Pancreas (tissue), 10 donors: ENCODE measurements at regions not wholly inside any gene's neighbourhood (a gene's known extent, or its start where the extent isn't known, plus 50 kb on each side); places are given as distances from the start of the nearest gene placed in this dataset.

Experiments used
- ATAC-seq, 4 donors: fragments of 200-7000 bp; cut with Tn5 transposase; one replicate each; pipeline versions ENCODE4 v1.8.0 to v1.9.1; 2020; ENCODE audit warnings: mild to moderate bottlenecking in 4 of 4, moderate library complexity in 4 of 4
- DNase-seq, 6 donors: peaks; one replicate each; pipeline ENCODE4 v3.0.0-alpha.2; 2020
- FAIRE-seq: peaks from 2 replicates; lab custom pipeline; 2012; peaks lifted over from hg19 to GRCh38; lab: Jason Lieb, UNC
- H3K27ac ChIP-seq, 4 donors: fragments of 200-600 bp; sonication (generic); 1 replicate in 3 of 4; 2 replicates in 1 of 4; pipeline versions ENCODE4 v1.5.0 to v1.8.0; 2020
- H3K27me3 ChIP-seq, 4 donors: fragments of 200-600 bp; one replicate each; pipeline ENCODE4 v1.8.0; 2021
- H3K36me3 ChIP-seq, 3 donors: fragments of 200-600 bp; sonication (generic) in 1 of 3; one replicate each; pipeline versions ENCODE4 v1.5.0 to v1.8.0; 2020 to 2021
- H3K4me1 ChIP-seq, 3 donors: fragments of 200-600 bp; one replicate each; pipeline ENCODE4 v1.8.0; 2021
- H3K4me3 ChIP-seq, 4 donors: fragments of 200-600 bp; sonication (generic) in 2 of 4; one replicate each; pipeline versions ENCODE4 v1.5.0 to v1.8.0; 2020 to 2021
- H3K9me3 ChIP-seq, 4 donors: fragments of 200-600 bp; one replicate each; pipeline ENCODE4 v1.8.0; 2021
- CTCF ChIP-seq, 4 donors: fragments of 200-600 bp; sonication (generic) in 3 of 4; IDR thresholded peaks; one replicate each; pipeline versions ENCODE4 v1.5.0 to v1.8.0; 2021; ENCODE audit warnings: antibody characterized with exemption in 4 of 4
- WGBS, 2 donors: extraction: QIAGEN DNeasy Blood & Tissue Kit; methylation state at CpG; one replicate each; pipeline ENCODE4 v1.1.7; 2013; 5-methylcytosine and 5-hydroxymethylcytosine counted together
- intact Hi-C, 3 donors: fragments of 100-400 bp; cut with DNase I; formaldehyde crosslinking; loops; one replicate each; pipeline versions ENCODE4 v1.11.1 to v1.14.2; 2022
- donor health status: healthy with polysubstance abuse.
- donor health status: DM: no; HTN: no; CAD: no; lungs with moderate emphysema.
- donor health status: DM: no; HTN: no; CAD: no.
- donor health status: control.
- donor health status: control.
- donor health status: Bipolar disorder and iron deficiency.
- donor health status: DM: yes; HTN: yes; CAD: no.
- donor health status: DM: no; HTN: no; CAD: no.
- donor health status: DM: no; HTN: no; CAD: no.
- donor health status: DM: yes; HTN: yes; CAD: no.

- Histone ChIP-seq H3K36me3 (no peaks in the 10 kb centered on the region), H3K9me3 (no peaks in the 10 kb centered on the region), H3K27ac (no peak overlapping the region), H3K4me3 (no peak overlapping the region), H3K4me1 (peaks cover 0 to 11% (median 8%) of the 10 kb centered on the region in 3 donors), H3K27me3 (no peaks in the 10 kb centered on the region)
- peak; percentile 74 for FAIRE-seq
- 42 to 58% methylated on average over 5 of the region's 5 CpGs for WGBS, 2 donors
- DNase-seq, result peak in 1 of 6 donors; percentile 39
- TF ChIP-seq CTCF (IDR thresholded peaks at IDR 0.05), result peak in 1 of 4 donors; percentile 27
- ATAC-seq, result peak; percentile 50 to 84 (median 75)
- intact Hi-C loops, result no loop called here
These were observed 88.9 kb upstream of the ELOVL5 start for GRCh38 chr6:53437557-53438202.

GRCh38 chr6:53436526-53437303, 88.0 kb upstream of the ELOVL5 start:
- no peaks in the 10 kb centered on the region for H3K9me3 ChIP-seq
- intact Hi-C loops, result no loop called here
- H3K27me3 ChIP-seq, result no peaks in the 10 kb centered on the region
- H3K4me3 ChIP-seq, result no peak overlapping the region
- no peak for DNase-seq
- ATAC-seq, result no peak
- no peak for TF ChIP-seq CTCF (IDR thresholded peaks at IDR 0.05)
- no peak for FAIRE-seq
- H3K4me1 ChIP-seq, result peaks cover 0 to 11% (median 8%) of the 10 kb centered on the region in 3 donors
- WGBS, 2 donors, result 67 to 76% methylated on average over 7 of the region's 7 CpGs
- H3K27ac ChIP-seq, result no peak overlapping the region
- H3K36me3 ChIP-seq, result no peaks in the 10 kb centered on the region

GRCh38 chr6:53433951-53434285, 85.2 kb upstream of the ELOVL5 start:
- ATAC-seq (no peak), FAIRE-seq (no peak), DNase-seq (no peak)
- no peaks in the 10 kb centered on the region for H3K36me3 ChIP-seq
- peaks cover 0 to 11% (median 8%) of the 10 kb centered on the region in 3 donors for H3K4me1 ChIP-seq
- no peaks in the 10 kb centered on the region for H3K9me3 ChIP-seq
- H3K27me3 ChIP-seq, result no peaks in the 10 kb centered on the region
- H3K4me3 ChIP-seq, result no peak overlapping the region
- H3K27ac ChIP-seq, result no peak overlapping the region
- intact Hi-C loops, result no loop called here
- TF ChIP-seq CTCF (IDR thresholded peaks at IDR 0.05), result no peak
- WGBS, 2 donors, result 36 to 47% methylated on average over 2 of the region's 2 CpGs

GRCh38 chr6:53433261-53433950, 84.7 kb upstream of the ELOVL5 start:
- no peak overlapping the region for H3K4me3 ChIP-seq
- H3K4me1 ChIP-seq, result peaks cover 0 to 11% (median 8%) of the 10 kb centered on the region in 3 donors
- ATAC-seq (peak in 1 of 4 donors; percentile 44), DNase-seq (no peak), FAIRE-seq (no peak)
- WGBS, 2 donors, result 20 to 23% methylated on average over 4 of the region's 4 CpGs
- H3K9me3 ChIP-seq, result no peaks in the 10 kb centered on the region
- no peak for TF ChIP-seq CTCF (IDR thresholded peaks at IDR 0.05)
- no peaks in the 10 kb centered on the region for H3K36me3 ChIP-seq
- no peaks in the 10 kb centered on the region for H3K27me3 ChIP-seq
- intact Hi-C loops, result no loop called here
- H3K27ac ChIP-seq, result no peak overlapping the region
